Fibroblast of peridontal ligament (primary cell): ENCODE measurements at regions not wholly inside any gene's neighbourhood (a gene's known extent, or its start where the extent isn't known, plus 50 kb on each side); places are given as distances from the start of the nearest gene placed in this dataset.
"Not testable (repeated sequence)": the region's sequence is repeated elsewhere in the genome, so short reads cannot be mapped to it uniquely, and the experiment has no call there.

Experiments used
- DNase-seq: peaks from one replicate; pipeline ENCODE4 v3.0.0-alpha.2; 2010; ENCODE audit errors: extremely low read depth

GRCh38 chr2:180829836-180830235 is 150.6 kb upstream of the UBE2E3 start:
- DNase-seq = no peak

GRCh38 chr2:180829261-180829660 is 151.1 kb upstream of the UBE2E3 start:
- DNase-seq = no peak

- DNase-seq = no peak
Measured at GRCh38 chr2:180828756-180829155, 151.6 kb upstream of the UBE2E3 start.

- DNase-seq = peak; percentile 88
Measured at GRCh38 chr2:180823546-180824141, 156.8 kb upstream of the UBE2E3 start.

GRCh38 chr2:180819106-180819505 is 161.3 kb upstream of the UBE2E3 start:
- DNase-seq = no peak

DNA sequence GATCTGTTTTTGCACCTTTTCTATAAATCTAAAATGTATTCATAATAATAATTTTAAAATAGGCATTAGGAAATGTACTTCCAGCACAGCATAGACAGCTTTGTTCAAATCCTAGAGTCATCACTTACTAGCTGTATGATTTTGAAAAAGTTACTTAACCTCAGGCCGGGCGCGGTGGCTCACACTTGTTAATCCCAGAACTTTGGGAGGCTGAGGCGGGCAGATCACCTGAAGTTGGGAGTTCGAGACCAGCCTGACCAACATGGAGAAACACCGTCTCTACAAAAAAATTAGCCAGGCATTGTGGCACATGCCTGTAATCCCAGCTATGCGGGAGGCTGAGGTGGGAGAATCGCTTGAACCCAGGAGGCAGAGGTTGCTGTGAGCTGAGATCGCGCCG is 161.7 kb upstream of the UBE2E3 start:
- DNase-seq = not testable (repeated sequence)

GRCh38 chr2:180799141-180799540 is 181.3 kb upstream of the UBE2E3 start:
- DNase-seq = no peak

DNA sequence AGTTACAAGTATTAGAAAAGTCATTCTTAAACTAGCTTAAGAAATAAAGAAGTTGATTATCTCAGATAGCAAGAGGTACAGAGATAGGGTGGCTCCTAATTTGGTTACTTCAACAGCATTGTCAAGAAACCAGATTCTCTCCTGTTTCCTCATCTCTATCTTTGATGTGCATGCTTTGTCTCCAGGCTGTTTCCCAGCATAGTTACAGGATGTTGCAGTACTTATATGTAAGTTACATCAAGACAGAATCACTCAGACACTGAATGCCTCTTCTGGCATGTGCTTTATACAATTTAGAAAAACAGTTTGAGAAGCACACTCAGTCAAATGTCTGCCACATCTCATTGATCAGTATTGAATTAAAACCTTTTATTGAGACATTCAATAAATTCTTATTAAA is 189.5 kb upstream of the UBE2E3 start:
- peak; percentile 52 for DNase-seq

DNA sequence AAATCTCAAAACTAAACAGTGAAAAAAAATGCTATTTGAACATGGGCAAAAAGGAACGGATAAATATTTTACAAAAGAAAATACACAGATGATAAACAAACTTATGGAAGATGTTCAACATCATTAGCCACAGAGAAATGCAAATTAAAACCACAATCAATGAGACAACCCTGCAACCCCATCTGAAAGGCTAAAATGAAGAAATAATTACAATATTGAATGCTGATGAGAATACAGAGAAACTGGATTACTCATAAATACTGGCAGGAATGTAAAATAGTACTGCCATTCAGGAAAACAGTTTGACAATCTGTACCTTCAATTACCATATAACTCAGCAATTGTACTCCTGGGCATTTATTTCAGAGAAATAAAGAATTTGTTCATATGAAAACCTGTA is 193.1 kb upstream of the UBE2E3 start:
- peak; percentile 75 for DNase-seq

DNA sequence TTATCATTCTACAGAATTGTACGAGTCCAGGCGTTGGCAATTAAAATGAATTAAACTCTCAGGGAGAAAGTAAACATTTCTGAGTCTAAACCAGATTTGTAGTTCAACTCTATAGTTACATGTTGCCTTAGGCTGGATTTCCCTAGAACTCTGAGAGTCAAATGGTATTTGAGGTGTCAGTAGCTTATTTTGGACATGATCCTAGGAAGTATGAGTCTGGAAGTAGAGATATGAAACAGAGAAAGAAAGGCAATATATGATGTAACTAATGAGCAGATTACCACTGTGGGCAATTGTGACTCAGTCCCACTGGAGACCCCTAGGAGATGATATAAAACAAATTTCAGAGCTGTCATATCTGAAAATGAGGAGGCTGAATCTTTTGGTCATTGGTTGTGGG is 199.1 kb upstream of the UBE2E3 start:
- no peak for DNase-seq

DNA sequence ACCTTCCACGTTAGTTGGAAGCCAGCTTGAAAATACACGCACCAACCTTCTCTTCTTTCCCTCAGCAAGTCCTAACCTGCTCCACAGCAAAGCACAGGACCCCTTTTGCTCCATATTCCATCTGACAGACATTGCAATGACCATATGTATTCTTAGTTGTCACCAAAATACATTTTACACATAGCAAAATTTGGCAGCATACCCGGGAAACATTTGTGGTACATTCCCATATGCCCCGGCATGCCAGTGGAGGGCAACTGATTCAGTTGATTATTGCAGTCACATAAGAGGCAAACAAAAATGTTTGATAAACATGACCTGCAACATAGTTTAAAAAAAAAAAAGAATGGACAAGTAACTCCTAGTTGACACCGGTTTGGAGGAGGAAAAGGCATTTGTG is 202.1 kb upstream of the UBE2E3 start:
- no peak for DNase-seq

DNA sequence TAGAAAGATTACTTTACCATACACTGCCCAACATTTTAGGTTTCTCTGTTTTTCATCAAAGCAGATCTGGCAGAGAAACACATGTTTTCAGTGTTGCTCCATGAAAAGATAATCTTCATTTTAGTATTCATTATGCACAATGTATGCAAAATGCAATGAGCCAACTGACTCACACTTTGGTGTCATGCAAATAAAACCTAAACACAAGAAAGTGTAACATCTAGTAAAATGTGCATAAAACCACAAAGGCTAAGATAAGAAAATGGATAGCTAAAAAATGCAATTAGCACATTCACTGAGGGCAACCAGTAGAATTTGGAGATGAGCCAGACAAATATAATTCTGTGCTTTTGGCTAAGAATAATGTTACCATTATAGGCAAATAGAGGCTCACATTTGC is 203.5 kb upstream of the UBE2E3 start:
- peak; percentile 58 for DNase-seq

GRCh38 chr2:180775711-180776110 is 204.7 kb upstream of the UBE2E3 start:
- no peak for DNase-seq

DNA sequence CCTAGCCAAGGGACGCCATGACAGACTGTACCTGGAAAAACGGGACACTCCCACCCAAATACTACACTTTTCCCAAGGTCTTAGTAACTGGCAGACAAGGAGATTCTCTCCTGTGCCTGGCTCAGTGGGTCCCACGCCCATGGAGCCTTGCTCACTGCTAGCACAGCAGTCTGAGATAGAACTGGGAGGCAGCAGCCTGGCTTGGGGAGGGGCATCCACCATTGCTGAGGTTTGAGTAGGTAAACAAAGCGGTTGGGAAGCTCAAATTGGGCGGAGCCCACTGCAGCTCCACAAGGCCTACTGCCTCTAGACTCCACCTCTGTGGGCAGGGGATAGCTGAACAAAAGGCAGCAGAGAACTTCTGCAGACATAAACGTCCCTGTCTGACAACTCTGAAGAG is 215.1 kb upstream of the UBE2E3 start:
- DNase-seq = not testable (repeated sequence)

DNA sequence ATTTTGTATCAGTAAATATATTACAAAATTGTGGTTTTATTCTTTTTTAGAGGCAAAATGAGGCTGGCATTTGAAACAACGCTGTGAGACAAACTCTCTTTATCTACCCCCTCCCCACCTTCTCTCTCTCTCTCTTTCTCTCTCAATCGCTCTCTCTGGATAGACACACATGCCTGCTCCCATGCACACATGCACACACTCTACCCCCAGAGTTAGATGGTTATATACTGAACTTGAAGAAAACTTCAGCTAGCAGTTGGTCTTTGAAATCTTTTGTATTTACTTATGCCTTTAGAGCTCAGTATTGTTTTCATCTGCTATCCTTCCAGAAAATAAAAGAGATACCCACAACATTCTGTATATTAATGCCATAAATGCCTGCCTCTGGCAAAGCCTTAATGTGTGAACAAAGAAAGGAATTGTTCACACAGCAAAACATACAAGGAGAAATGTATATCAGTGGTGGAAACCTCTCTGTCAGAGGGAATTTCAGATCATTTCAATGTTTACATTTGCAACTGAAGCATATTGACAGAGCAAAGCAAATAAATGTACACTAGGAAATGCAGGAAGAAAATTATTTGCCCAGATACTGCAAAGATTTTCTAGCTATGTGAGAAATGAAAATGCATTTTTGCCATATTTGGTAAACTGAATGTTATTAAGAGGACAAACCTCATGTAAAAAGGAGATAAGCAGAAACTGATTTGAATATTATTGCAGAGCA is 217.0 kb upstream of the UBE2E3 start:
- DNase-seq = no peak

DNA sequence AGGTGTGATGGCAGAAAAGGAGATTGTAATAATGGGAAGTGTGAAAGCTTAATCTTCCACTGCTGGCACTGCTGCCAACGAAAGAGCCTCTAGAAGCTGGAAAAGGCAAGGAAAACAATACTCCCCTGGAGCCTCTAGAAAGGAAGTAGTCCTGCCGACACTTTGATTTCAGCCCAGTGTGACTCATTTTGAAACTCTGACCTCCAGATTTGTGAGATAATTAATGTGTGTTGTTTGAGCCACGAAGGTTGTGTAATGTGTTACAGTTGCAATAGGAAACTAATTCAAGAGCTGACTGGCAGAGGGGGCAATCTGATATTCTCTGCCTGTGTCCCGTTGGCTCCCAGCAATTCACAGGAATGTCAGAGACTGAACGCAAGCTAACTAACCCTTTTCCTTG is 219.2 kb upstream of the UBE2E3 start:
- DNase-seq = peak; percentile 59

DNA sequence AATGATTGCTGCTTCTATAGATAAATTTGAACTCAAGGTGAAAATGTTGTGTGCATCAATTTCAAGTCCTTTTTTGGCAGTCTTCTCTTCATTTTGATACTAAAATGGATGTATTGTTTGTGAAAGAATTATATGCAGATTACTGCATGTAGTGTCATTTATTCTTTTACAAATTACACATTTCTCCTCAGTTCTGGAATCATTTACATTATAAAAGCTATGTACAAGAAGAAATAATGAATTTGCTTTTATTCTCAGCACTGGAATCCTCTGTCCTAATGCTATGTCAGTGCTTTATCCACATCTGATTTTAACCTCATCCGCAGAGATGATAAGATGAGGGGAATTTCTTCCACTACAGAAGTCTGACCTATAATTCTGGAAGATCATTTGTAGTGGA is 220.8 kb upstream of the UBE2E3 start:
- DNase-seq = no peak

- DNase-seq = no peak
Measured at GRCh38 chr2:180753809-180754761, 226.3 kb upstream of the UBE2E3 start.

DNA sequence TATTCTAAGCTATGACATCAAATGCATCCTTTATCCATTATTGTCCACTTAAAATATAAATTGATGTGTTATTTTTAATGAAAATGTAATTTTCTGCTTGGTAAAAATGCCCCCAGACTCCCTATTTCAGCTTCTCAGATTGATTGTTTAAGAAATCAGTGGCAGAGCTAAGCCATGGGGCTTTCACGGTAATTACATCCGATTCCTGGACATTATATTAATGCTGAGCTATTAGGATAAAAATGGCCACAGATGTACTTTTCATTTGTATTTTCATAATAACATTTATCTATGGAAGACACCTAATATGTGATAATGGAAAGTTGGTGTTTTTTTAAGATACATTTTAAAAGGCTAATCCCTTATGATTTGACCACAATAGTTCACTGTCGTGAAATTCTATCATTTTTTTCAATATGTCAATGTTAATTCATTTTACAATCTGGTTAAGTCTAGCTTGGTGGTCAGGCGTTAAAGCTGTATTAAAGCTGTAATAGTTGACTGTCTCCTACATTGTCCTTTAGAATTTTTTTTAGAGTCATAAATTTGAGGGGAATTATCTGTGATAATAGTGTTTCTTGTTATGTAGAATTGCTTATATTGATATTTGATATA is 229.0 kb upstream of the UBE2E3 start:
- DNase-seq = no peak

DNA sequence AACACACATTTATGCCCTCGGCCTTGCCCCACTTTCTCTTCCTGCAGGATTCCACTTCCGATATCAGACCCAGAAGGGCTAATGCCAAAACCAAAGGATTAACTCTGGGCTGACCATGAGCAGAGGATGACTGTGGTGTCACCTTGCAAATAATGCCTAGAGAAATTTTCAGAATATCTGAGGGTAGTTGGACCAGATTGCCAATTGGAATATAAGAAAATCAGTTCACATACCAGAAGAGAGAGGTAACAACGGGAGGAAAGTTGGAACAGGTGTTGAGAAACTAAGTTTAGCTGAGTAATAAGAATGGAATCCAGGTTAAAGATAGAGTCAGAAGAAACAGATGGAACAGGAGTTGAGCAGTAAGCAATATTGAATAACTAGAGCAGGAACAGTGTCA is 232.7 kb upstream of the UBE2E3 start:
- DNase-seq = no peak

- no peak for DNase-seq
Measured at GRCh38 chr2:180743401-180743800, 237.0 kb upstream of the UBE2E3 start.

DNA sequence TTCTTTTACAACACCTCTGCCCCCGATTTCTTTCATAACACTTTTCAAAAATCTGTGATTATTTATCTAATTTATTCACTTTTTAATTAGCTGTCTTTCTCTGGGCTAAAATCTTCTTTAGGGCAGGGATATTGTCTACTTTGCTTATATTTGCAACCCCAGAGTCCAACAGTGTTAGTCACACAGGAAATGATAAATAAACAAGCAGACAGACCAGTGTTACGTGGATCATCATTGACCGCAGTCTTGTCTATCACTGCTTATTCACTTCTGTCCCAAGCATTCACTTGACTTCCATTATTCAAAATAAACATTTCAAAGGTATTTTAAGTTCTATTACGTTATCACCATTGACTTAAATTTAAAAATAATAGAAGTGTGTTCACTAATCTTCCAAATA is 237.6 kb upstream of the UBE2E3 start:
- peak; percentile 47 for DNase-seq
